PC-3 (cell line): ENCODE measurements at regions not wholly inside any gene's neighbourhood (a gene's known extent, or its start where the extent isn't known, plus 50 kb on each side); places are given as distances from the start of the nearest gene placed in this dataset.

Experiments used
- EZH2 ChIP-seq: fragments of 300-600 bp; sonication (generic); IDR thresholded peaks from one replicate; pipeline ENCODE4 v1.6.1; 2017; ENCODE audit warnings: antibody characterized with exemption, mild to moderate bottlenecking, low read length; ENCODE audit not compliant: unreplicated experiment
- EZH2phosphoT487 ChIP-seq: fragments of 300-600 bp; sonication (generic); IDR thresholded peaks from 2 replicates; pipeline ENCODE4 v1.6.1; 2018; ENCODE audit warnings: mild to moderate bottlenecking, antibody characterized with exemption, low read length, borderline replicate concordance
- TF ChIP-seq, protein P1 (sequence below): fragments of 300-600 bp; sonication (generic); conservative IDR thresholded peaks from 2 replicates; pipeline ENCODE4 v1.5.1; 2017; ENCODE audit warnings: antibody characterized with exemption, low read depth, mild to moderate bottlenecking, low read length

DNA sequence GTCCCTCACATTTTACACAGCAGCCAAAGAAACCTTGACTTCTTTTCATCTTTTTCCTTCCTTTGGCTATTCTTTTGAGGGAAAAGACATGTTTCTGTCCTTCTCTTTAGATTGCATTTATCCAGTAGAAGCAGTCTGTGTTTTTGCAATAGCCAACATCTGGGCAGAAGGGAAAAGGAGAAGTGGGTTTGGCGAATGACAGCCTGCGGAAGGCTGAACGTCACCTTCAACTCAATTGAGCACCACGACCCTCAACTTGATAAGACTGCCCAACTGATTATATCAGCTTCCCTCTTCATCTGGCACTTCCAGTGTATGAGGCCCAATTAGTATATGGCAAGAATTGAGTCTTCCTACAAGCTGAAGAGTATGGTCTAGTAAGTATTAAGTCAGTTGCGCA, 1997.6 kb upstream of the WWC1 start:
- TF ChIP-seq EZH2 = no peak
- TF ChIP-seq, protein P1, sequence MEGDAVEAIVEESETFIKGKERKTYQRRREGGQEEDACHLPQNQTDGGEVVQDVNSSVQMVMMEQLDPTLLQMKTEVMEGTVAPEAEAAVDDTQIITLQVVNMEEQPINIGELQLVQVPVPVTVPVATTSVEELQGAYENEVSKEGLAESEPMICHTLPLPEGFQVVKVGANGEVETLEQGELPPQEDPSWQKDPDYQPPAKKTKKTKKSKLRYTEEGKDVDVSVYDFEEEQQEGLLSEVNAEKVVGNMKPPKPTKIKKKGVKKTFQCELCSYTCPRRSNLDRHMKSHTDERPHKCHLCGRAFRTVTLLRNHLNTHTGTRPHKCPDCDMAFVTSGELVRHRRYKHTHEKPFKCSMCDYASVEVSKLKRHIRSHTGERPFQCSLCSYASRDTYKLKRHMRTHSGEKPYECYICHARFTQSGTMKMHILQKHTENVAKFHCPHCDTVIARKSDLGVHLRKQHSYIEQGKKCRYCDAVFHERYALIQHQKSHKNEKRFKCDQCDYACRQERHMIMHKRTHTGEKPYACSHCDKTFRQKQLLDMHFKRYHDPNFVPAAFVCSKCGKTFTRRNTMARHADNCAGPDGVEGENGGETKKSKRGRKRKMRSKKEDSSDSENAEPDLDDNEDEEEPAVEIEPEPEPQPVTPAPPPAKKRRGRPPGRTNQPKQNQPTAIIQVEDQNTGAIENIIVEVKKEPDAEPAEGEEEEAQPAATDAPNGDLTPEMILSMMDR = no peak
- TF ChIP-seq EZH2phosphoT487 = no peak
